ENCODE measurements at regions not wholly inside any gene's neighbourhood (a gene's known extent, or its start where the extent isn't known, plus 50 kb on each side); places are given as distances from the start of the nearest gene placed in this dataset.
"Not testable (repeated sequence)": the region's sequence is repeated elsewhere in the genome, so short reads cannot be mapped to it uniquely, and the experiment has no call there.

DNA sequence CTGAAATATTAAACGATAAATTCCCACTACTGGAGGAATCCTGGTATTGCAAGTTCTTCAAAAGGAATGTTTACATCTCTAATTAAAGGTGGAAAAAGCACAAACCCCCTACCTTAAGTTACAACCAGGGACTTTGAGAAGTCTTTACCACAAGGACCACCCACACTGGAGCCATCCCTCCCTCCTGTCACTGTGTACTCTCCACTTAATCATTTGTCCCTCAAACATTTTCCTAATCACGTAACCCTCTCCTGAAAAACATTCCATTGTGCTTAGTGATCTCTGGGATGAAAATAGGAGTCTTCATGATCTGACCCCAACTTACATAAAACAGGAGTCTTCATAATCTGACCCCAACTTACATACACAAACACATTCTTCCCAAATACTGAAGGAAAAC, 85.7 kb downstream of the SUCLG1 start:
- no peak for DNase-seq

DNA sequence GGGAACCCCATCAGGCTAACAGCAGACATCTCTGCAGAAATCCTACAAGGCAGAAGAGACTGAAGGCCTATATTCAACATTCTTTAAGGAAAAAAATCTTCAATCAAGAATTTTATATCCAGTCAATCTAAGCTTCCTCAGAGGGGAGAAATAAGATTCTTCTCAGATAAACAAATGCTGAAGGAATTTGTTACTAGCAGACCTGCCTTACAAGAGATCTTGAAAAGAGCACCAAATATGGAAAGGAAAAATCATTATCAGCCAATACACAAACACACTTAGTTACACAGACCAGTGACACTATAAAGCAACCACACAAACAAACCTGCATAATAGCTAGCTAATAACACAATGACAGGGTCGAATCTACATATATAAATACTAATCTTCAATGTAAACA, 96.5 kb downstream of the SUCLG1 start:
- no peak for DNase-seq

DNA sequence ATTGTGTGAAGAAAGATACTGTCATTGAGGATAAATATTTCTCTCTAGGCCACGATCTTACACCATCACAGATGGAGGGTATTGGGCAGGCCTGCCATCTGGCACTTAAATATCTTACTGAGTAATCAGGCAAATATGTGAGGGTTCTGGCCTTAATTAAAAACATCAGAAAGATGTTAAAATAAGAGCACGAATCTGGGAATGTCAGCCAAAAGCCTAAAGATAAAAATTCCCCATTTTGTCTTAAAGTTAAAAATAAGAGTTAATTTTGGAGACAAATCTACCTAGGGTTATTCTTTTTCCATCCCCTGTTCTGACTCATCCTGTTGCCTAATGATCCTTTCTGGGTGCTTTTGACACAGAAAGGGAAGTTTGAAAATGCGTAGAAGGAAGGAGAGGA, 121.0 kb downstream of the SUCLG1 start:
- no peak for DNase-seq

DNA sequence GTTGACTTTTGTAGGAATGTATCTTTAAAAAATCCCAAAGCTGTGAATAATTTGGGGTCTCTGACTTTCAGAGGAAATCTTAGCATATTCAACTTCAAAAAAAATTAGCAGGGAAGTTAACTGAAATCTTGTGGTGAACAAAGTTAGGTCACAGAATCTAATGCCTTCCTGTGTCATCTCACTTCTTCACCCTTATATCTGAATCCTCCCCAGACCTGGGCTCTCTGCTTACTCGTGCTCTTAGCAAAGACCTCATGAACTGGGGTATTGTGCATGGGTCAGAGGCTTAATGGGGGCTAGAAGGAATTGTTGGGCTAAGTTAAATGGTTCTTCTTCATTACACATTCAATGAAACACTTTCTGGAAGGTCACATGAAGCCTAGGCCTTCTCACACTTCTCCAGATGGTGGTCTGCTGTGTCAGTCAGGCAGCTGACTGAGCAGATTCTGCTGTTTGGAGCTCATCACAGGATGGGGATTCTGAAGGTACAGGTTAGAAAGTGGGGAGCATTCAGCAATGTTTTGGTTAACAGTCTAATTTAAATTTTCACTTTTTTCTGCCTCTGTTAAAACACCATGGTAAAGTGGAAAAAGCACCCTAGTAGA, 131.3 kb downstream of the SUCLG1 start:
- DNase-seq, result no peak

DNA sequence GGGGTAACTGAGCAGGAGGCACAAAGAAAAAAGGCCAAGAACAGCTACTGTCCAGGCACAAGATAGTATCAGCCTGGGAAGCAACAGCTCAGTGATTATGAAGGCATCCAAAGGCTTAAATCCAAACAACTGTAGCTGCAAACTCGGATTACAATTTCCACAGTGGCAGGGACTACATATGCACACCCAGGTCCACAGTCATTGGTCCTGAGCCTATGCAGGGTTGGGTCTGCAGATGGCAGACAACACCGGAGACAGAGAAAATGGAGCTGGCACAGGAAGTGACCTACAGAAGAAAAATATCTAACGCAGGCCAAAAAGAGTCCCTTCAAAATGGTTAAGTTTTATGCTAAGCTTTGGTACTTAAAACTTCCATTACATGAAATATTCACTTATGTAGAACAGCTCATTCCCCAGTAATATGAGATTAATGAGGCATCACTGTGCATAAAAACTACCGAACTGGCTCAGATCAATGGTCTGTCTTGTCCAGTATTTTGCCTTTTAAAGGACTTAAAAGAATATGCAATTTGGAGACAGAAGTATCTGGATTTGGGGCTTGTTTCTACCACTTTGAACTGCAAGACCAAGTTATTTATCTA, 132.1 kb downstream of the SUCLG1 start:
- DNase-seq, result no peak

DNA sequence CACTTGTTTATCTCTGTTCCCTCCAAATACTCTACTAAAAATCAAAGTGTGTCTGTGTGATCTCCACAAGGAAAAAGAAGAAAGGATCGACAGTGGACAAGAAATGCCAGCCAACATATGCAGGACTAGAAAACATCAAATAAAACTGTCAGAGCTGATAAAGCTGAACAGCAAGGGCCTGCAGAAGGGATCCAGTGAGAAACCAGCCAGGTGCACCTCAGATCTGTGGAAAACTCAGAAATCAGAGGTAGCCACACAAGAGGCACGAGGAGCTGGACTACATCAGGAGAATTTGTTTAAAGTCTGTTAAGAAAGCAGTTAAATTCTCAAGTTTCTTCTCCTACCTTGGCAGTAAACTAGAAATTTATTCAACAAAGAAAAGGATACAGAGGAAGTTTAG, 135.2 kb downstream of the SUCLG1 start:
- DNase-seq, result no peak

DNA sequence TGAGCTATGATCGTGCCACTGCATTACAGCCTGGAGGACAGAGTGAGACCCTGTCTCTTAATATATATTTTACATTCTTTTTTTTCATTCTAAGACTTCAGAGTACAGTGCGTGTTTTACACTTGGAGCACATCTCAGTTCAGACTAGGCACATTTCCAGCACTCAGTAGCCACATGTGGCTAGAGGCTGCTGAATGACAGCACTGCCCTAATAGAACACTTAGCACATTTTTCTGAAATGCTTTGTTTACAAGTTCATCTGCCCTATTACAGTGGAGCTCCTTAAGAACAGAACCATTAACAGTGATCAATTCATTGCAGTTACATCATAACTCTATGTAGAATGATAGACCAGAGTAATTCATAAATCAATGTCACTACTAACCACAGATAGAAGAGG, 138.1 kb downstream of the SUCLG1 start:
- DNase-seq, result no peak

DNA sequence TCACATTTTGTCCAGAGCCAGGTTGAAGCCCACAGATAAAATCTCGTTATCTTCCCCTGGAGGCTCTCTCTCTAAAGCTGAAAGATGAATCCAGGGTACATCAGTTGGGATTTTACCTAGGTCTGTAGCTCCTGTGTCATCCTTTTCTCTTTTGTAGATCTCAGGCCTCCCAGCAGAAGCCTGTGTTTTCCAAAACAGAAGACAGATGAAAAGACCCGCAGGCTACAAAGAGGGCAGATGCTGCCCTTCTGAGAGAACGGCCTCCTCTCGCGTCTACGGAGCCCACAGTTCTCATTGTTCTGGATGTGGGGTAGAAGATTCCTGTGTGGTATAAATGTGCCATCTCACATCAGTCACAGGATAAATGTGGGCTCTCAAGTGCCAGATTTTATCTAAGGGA, 139.5 kb downstream of the SUCLG1 start:
- no peak for DNase-seq

DNA sequence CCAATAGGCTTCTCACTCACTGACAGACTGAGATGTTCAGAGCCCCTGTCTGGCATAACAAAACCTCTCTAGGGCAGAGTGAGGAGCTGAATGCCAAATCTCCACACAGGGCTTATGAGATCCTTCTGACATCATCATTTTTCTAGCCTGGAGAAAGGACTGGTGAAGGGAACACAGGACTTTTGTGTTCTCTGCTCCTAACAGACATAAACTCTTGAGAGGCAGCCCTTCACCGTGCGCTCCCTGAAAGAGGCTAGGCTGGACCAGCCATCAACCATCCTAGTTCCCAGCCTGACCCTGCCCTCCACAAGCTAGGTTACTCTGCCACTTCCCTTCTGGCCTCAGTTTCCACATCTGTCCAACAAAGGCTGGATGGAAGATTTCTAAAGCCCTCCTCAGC, 141.9 kb downstream of the SUCLG1 start:
- no peak for DNase-seq

DNA sequence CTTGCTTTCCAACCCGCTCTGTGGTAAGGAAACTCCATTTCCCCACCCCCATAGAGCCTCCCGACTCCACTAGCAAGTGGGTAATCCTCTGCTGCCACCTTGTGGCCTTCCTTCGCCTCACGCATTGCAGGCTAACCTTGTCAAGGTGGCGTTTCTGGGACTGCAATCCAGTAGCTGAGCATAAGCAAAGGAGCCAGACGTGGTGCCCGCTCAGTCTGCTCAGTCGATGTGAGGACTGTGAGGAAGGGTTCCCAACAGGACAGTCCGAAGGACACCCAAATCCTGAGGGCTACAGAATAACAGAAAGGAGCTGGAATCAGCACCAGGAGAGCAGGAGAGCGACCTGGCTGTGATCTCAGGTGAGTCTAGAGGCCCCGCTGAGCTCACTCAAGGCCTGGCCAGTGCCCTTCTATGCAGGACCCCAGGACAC, 144.2 kb downstream of the SUCLG1 start:
- DNase-seq, result peak; percentile 63

DNA sequence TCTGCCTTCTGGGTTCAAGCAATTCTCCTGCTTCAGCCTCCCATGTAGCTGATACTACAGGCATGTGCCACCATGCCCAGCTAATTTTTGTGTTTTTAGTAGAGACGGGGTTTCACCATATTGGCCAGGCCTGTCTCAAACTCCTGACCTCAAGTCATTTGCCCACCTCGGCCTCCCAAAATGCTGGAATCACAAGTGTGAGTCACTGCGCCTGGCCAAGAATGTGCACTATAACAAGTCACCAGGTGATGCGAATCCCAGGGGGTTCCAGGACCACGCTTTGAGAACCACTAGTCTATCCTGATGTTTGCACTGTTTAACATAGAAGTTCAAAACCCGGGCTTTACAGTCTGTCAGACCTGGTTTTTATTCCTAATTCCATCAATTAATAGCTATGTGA, 144.8 kb downstream of the SUCLG1 start:
- no peak for DNase-seq

DNA sequence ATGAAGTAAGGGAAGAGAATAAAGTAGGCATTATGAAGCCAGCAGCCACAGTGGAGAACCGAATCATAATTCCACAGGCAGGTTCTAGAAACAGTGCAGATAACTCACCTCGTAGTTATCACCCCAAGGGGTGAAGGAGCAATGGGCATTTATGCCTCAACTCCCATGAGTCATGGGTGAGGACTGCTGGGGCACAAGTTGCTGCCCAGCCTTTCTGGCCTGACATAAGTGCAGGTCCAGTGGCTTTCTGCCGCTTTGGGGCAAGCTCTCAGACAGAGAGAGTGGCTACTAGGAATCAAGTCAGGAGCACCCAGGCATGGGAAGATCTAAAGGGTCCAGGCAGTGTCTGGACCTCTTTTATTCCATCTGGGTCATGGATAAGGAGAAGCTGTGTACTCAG, 149.8 kb downstream of the SUCLG1 start:
- DNase-seq, result no peak

DNA sequence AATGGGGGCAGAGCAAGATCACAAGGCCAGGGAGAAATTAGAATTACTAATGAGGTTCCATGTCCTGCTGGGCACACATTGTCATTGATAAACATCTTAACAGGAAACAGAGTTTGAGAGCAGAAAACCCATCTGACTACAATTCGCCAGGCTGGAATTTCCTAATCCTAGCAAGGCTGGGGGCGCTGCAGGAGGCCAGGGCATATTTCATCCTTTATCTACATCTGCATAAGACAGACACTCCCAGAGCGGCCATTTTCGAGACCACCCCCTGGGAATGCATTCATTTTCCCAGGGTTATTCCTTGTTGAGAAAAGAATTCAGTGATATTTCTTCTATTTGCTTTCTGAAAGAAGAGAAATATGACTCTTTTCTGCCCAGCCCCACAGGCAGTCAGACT, 152.7 kb downstream of the SUCLG1 start:
- DNase-seq, result no peak

DNA sequence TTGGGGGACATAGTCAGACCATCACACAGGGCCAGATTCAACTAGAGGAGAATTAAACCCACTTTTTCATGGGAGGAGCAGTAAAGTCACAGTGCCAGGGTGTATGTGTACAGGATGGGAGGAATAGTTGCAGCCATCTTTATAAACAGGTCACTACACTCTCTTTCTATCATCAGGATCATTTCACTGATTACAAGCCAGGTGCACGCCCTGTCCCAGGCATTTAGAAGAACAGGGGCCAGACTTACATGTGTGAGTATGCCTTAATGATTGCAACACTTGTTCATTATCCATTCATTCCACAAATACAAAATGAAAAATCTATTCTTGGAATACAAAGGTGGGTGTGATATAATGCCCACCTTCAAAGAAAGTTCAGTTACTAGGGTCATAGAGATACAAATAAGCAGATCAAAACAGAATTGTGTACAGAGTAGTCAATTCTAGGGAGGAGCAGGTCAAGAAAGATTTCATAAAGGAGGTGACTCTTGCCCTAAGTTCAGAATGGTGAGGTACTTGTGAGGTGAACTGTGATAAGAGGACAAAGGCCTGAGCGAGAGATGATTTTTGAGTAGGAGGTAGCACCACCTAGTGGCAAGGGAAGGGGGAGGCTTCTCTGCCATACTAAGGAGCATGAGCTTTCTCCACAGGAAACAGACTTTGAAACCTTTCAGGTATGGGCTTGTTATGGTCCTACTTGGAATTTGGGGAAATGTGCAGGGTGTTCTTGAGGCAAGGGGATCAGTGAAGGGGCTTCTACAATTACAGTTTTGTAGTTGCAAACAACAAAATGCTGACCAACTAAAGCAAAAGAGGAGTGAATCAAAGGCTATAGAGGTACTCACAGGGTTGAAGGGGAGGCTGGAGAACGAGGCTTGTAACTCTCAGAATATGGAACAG, 156.3 kb downstream of the SUCLG1 start:
- DNase-seq, result peak; percentile 3

DNA sequence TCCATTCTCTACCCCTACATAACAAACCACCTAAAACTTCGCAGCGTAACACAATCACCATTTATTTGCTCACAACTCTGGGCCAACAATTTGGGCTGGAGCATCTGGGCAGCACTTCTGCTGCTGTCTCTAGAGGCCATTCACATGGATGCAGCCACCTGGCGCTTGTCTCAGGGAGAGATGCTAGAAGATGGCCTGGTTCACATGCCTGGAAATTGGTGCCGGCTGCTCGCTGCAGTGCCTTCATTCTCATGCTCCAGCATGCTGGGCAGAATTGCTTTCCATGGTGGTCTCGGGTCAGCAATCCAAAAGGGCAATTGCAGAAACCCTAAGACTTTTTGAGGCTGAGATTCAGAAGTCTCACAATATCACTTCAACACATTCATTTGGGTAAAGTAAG, 157.4 kb downstream of the SUCLG1 start:
- DNase-seq, result no peak

DNA sequence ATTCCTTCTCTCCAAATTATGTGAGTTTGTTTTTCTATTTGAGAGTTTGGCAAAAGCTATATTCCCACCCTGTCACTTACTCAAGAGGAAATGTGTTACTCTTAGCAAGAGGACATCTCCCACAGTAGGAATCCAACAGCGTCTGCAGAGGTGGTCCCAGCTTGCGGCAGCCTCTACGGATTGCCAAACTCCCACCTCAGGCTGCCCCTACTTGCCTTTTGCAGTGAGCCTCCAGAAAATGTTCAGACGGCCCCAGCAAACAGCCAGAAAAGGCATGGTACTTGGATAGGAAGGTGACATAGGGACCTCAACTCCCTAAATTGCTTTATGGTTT, 158.4 kb downstream of the SUCLG1 start:
- DNase-seq, result no peak

DNA sequence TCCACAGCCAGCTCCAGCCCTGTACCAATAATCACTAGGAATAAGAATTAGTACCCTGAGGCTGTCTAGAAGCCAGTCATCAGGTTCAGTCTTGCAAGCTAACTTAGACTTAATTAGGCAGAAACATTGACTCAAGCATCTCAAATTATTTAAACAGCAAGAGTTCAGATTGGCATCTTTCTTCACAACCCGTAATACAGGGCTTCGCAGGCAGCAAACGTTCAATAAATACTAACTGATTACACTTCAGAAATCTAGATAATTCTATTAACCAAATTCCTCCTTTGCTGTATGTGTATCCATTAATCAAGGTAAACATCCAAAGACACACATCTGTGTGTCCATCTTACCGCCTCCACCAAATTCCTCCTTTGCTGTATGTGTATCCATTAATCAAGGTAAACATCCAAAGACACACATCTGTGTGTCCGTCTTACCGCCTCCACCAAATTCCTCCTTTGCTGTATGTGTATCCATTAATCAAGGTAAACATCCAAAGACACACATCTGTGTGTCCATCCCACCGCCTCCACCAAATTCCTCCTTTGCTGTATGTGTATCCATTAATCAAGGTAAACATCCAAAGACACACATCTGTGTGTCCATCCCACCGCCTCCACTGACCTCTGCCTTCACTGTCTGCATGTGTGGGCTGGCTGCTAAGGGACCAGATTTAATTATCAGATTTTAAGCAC, 158.9 kb downstream of the SUCLG1 start:
- not testable (repeated sequence) for DNase-seq

DNA sequence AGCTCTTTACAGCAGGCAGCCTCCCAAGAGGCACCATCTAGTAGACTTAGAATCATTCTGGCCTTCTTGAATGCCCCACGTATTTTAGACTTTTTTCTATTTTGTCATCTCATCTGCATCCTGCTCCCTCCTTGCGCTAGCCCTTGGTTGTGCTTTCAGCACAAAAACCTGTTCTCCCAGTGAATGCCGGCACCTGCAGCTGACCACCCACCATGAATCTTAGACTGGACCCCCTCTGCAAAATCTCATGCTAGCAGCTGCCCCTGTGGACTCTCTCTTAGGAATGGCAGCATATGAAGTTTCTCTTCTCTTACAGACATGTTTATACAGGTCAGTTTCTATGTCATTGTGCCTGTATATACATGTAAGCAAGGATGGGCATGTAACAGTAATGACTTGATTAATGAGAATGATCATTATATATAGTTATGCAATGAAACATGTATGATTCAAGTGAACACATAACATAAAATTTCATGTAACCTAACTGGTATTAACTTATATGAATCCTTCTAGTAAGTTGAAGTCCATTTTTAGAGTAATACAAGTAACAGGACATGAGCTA, 159.8 kb downstream of the SUCLG1 start:
- DNase-seq, result no peak

DNA sequence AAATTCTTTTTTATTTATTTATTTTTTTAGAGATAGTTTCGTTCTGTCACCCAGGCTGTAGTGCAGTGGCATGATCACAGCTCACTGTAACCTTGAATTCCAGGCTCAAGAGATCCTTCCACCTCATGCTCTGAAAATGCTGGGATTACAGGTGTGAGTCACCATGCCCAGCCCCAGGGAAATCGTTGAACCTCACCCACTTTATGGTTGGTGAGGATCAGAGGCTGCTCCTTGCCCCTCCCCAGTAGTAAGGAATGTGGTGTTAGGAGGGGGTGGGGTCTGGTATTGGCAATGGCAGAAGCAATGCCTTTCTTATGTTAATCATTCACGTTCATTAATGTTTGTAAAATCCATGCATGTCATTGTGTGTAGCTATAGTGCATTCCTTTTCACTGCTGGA, 161.9 kb downstream of the SUCLG1 start:
- no peak for DNase-seq

DNA sequence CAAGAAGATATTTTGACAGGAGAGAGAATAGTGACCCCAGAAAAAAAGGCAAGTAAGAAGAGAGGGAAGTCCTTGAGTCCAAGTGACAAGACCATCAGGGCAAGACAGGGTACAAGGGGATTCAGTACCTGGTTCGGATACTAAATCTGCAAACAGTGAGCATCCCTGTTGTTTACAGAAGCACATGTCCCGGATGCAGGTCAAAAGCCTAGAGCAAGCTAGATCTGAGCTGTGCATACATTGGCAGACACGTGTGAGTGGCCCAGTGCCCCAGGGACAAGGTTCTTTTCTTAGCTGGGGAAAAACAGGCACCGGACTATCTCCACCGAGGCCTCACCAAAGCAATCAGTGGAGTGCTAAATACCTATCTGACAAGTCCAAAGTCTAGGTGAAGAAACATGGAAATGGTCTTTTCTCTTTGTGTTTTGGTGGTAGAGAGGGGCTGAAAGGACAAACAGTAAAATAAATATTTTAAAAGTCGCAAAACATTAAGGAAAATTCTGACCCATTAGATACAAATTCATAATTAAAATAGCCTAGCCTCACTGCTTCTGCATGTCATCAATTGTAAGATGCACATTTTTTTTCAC, 165.2 kb downstream of the SUCLG1 start:
- DNase-seq, result no peak

DNA sequence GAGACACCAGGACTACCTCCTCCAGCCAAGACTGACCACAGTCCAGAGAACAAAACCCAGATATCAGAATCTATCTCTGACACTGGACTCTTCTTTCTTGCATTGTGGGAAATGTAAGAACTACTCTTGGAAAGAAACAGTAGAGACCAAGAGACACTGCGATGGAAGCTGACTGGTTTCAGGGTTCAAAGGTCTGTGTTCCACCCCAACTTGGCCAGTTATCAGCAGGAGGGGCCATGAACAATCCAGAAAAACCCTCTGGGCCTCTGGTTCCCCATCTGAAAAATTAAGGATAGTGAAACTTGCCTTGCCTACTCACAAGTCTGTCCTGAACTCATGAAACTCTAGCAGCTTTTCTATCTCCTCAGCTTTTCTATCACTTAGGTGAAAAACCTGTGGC, 166.5 kb downstream of the SUCLG1 start:
- no peak for DNase-seq

DNA sequence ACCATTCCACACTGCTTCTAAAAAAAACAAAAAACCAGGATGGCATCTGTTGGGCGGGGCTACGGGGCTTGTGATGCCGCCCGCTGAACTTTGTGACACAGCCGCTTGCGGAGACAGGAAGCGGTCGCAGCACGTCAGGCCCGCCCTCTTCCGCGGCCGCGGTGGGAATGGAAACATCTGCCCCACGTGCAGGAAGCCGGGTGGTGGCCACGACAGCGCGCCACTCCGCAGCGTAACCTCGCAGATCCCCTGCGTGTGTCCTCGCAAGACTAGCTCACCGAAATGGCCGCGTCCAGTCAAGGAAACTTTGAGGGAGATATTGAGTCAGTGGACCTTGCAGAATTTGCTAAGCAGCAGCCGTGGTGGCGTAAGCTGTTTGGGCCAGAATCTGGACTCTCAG, 168.5 kb downstream of the SUCLG1 start:
- DNase-seq, result no peak

DNA sequence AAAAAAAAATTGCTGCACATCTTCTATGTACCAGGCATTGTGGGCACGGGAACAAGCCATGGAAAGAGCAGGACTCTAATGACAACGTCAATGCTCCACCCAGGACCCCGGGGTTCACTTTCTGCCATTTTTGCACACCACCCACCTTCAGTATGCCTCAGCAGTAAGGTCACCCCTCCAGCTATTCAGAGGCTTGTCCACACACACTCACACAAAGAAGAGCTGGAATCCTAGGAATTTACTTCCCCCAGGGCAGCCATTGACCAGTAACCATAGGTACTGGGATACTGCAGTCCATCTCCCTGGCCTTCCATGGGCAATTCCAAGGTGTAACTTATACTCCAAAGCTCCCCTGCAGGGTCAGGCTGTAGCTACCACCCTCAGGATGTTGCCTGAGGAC, 170.8 kb downstream of the SUCLG1 start:
- no peak for DNase-seq

Data from activated T-cell treated with anti-CD3 and anti-CD28 coated beads for 4 hours (primary cell).